Retinal pigment epithelial cell (primary cell): ENCODE measurements at regions not wholly inside any gene's neighbourhood (a gene's known extent, or its start where the extent isn't known, plus 50 kb on each side); places are given as distances from the start of the nearest gene placed in this dataset.

Experiments
- DNase-seq: peaks from one replicate; pipeline ENCODE4 v3.0.0-alpha.2; 2010; ENCODE audit warnings: low read depth
- H3K4me3 ChIP-seq: 2 replicates; pipeline ENCODE4 v1.5.1; 2011; ENCODE audit warnings: mild to moderate bottlenecking, low read length, control low read depth, moderate library complexity
- CTCF ChIP-seq: conservative IDR thresholded peaks from 2 replicates; pipeline ENCODE4 v1.5.1; 2011; ENCODE audit warnings: low read depth, low read length, control low read depth, inconsistent platforms

DNA sequence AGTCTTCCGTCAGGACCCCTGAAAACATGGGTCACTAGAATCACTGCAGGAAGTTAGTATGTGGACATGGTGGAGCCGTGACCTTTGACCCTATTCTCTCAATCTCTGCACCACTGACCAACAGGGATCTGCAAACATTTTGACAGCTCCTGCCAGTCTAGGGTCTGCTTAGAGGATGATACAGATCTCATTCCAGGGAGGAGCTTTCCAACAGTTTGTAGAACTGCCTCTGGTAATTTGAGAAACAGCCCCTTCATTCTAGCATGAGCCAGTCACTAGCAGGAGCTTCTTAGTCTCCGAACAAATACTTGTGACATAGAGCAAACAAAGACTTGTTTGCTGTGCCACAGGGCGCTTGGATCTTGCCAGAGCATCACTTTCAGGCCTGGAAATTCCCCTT lies 270.3 kb upstream of the CFAP20DC start:
- no peak overlapping the region for H3K4me3 ChIP-seq
- DNase-seq, result no peak
- TF ChIP-seq CTCF, result no peak

GRCh38 chr3:59319442-59319841 lies 269.6 kb upstream of the CFAP20DC start:
- no peak for TF ChIP-seq CTCF
- H3K4me3 ChIP-seq, result no peak overlapping the region
- DNase-seq, result no peak

DNA sequence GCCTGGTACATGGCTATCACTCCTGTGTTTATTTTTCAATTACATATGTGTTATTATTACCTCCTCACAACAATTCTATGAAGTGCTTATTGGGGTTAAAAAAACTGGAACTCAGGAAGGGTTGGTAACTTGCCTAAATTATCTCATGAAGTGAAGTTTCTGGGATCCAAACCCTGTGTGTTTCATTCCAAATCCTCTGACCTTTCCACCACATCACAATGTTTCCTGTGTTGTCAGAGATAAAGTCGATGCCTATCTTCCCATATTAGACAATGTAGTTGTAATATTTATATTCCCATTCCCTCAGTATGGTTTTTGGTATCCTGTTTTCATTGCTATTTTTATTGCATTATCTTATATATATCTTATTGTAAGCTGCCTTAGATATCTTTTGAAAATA lies 269.1 kb upstream of the CFAP20DC start:
- H3K4me3 ChIP-seq, result no peak overlapping the region
- TF ChIP-seq CTCF, result no peak
- no peak for DNase-seq

DNA sequence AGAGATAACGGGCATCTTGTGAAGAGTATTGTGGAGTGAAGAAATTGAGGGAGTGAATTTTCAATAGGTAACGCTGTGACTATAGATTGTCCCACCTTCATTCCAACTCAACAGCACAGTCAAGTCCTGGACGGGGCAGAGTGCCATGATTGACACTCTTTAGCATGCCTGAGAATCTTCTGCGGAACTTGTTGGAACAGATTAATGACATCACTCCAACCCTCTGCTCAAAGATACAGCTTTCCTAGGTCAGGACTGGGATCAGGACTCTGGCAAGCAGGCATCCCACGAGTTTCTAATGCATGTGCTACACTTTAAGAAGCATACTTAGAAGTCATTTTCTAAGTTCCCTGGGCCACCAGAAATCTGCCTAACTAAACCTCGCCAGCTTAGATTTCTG lies 267.6 kb upstream of the CFAP20DC start:
- no peak overlapping the region for H3K4me3 ChIP-seq
- no peak for TF ChIP-seq CTCF
- DNase-seq, result no peak

GRCh38 chr3:59316688-59317275 lies 267.0 kb upstream of the CFAP20DC start:
- no peak for TF ChIP-seq CTCF
- no peak for DNase-seq
- no peak overlapping the region for H3K4me3 ChIP-seq

DNA sequence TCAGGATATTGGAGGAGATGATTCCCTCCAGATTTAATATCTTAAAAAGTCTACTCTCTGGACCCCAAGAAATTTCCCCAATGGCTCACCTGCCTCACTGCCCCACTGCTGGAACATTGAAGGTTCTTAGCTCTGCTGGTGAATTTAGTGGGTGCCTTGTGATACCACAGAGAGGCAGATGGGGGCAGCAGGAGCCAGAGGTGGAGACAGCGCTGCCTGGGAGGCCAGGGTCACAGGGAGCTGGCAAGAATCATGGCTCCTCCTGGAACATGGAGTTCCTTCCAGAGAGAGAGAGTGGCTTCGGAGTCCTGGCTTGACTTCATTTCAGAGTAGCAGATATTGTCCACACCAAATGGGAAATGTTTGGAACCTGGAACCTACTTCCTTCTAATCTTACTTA lies 263.5 kb upstream of the CFAP20DC start:
- TF ChIP-seq CTCF, result peak; percentile 55
- H3K4me3 ChIP-seq, result no peak overlapping the region
- DNase-seq, result no peak

GRCh38 chr3:59311231-59311630 lies 261.4 kb upstream of the CFAP20DC start:
- no peak for TF ChIP-seq CTCF
- DNase-seq, result no peak
- H3K4me3 ChIP-seq, result no peak overlapping the region
